AG10803 (cell line): ENCODE measurements at regions not wholly inside any gene's neighbourhood (a gene's known extent, or its start where the extent isn't known, plus 50 kb on each side); places are given as distances from the start of the nearest gene placed in this dataset.
A peak's percentile ranks its signal among the peaks of the same experiment; 100 is the strongest.

Experiments used
- DNase-seq: peaks from one replicate; pipeline ENCODE4 v3.0.0; 2010; ENCODE audit warnings: low read depth
- H3K4me3 ChIP-seq: 2 replicates; pipeline ENCODE4 v1.5.1; 2011; ENCODE audit warnings: mild to moderate bottlenecking, low read length, control low read depth
- CTCF ChIP-seq: conservative IDR thresholded peaks from 2 replicates; pipeline ENCODE4 v1.5.1; 2011; ENCODE audit warnings: mild to moderate bottlenecking, low read length, control low read depth, inconsistent platforms

GRCh38 chr12:65651060-65651459 lies 173.2 kb upstream of the HMGA2 start:
- no peak overlapping the region for H3K4me3 ChIP-seq
- no peak for DNase-seq
- TF ChIP-seq CTCF, result no peak

DNA sequence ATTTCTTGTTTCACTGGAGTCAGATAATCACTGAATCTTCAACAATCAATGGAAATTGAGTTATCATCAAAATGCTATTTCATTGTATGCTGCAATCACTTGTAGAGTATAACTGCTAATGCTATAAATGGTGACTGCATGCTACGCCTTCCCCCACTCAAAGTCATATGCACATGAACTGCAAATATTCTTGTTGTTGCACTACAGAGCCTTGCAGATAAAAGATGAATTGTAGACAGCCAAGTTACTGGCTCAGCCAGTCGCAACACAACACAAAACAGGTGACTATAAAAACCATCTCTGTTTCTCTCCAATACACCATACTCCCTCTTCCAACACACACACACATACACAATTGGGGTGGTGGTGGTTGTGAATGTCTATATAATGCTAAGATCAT lies 171.0 kb upstream of the HMGA2 start:
- no peak for DNase-seq
- no peak overlapping the region for H3K4me3 ChIP-seq
- TF ChIP-seq CTCF, result no peak

- DNase-seq, result no peak
- TF ChIP-seq CTCF, result no peak
- no peak overlapping the region for H3K4me3 ChIP-seq
These were observed 170.2 kb upstream of the HMGA2 start for GRCh38 chr12:65653946-65654629.

GRCh38 chr12:65655074-65655493 lies 169.2 kb upstream of the HMGA2 start:
- DNase-seq, result no peak
- no peak for TF ChIP-seq CTCF
- no peak overlapping the region for H3K4me3 ChIP-seq

DNA sequence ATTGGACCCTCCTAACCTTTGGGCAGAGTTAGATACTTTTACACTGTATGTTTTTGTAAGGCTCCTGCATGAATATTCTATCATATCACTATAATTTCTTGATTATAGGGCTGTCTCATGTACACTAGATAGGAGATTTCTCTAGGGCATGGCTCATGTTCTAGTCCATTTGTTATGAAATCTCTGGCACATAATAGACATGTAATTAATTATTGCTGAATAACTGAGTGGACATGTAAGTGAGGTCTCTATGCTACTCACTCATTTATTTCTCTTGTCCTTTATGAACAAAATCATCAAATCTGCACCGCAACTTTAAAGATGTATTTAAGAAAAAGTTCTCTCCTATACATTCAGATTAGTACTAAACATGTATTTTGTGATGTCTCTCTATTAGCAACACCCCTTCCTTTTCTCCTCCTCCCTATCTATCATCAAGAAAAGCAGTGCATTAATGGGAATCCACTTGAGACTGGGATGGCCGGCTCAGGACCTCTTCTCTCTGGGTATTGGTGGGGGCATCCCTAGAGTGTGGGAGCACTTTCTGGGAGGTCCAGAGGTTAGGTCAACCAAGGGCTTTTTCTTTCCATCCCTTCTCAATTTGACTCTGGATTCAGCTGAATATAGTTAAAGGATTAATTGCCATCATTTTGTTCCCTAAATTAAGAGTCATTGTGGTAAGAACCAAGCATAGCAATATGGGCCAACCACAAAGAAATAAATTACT lies 168.0 kb upstream of the HMGA2 start:
- DNase-seq, result no peak
- no peak for TF ChIP-seq CTCF
- H3K4me3 ChIP-seq, result no peak overlapping the region

- TF ChIP-seq CTCF, result no peak
- no peak overlapping the region for H3K4me3 ChIP-seq
- peak; percentile 98 for DNase-seq
These were observed 167.4 kb upstream of the HMGA2 start for GRCh38 chr12:65656891-65657351.

DNA sequence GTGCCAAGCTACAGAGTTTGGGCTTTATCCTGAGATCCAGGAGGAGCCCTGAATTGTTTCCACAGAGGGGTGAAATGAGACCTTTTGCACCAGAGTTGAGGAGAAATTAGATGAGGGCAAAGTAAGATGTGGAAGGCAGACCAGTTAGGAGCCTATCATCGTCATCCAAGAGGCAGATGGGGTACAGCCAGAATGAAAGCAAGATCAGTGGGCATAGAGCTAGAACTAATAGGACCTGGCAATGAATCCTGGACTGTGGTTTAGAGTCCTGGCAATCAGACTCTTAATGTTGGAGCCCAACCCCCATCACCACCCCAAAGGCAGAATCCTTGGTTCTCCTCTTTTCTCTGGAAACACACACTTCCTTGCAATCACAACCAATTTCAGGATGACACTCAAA lies 166.6 kb upstream of the HMGA2 start:
- no peak overlapping the region for H3K4me3 ChIP-seq
- no peak for DNase-seq
- no peak for TF ChIP-seq CTCF
